ENCODE measurements at regions not wholly inside any gene's neighbourhood (a gene's known extent, or its start where the extent isn't known, plus 50 kb on each side); places are given as distances from the start of the nearest gene placed in this dataset.

GRCh38 chr10:9792181-9792580, 1225.5 kb upstream of the CELF2 start:
- TF ChIP-seq HOXB13 (CRISPR knock-in tag; IDR thresholded peaks at IDR 0.05; ENCODE audit: low read depth) (no peak), CTCF (IDR thresholded peaks at IDR 0.05) (no peak), HDAC2 (IDR thresholded peaks at IDR 0.05) (no peak), CBX2 (IDR thresholded peaks at IDR 0.05; ENCODE audit: borderline replicate concordance, low read depth) (no peak), POLR2A (IDR thresholded peaks at IDR 0.05; ENCODE audit: low read length) (no peak), EP300 (IDR thresholded peaks at IDR 0.05) (no peak)
- TF ChIP-seq, protein P1, sequence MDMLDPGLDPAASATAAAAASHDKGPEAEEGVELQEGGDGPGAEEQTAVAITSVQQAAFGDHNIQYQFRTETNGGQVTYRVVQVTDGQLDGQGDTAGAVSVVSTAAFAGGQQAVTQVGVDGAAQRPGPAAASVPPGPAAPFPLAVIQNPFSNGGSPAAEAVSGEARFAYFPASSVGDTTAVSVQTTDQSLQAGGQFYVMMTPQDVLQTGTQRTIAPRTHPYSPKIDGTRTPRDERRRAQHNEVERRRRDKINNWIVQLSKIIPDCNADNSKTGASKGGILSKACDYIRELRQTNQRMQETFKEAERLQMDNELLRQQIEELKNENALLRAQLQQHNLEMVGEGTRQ (IDR thresholded peaks at IDR 0.05), result no peak
